ENCODE measurements at regions not wholly inside any gene's neighbourhood (a gene's known extent, or its start where the extent isn't known, plus 50 kb on each side); places are given as distances from the start of the nearest gene placed in this dataset.

DNA sequence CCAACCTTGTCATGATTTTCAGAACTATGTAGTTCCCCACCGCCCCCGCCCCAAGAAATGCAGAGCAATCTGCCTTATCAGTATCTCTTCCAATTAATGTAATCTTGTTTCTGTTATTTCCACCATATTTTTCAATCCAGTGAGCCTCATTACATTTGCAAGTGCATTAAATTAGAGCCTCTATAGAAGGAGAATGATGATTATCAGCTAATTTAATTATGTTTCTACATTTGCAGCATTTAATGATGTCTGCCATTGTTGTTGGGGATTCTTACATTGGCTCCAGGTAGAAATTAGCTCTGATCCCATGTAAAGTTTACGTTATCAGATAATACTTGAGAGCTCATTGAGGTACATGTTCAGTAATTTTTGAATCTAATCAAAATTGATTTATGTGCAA lies 707.0 kb upstream of the RBFOX1 start:
- WGBS, 2 experiments (ENCODE audit: low coverage in 1 of 2, low lambda C conversion rate in 2 of 2, missing lambda C conversion rate in 2 of 2): 15 to 33% methylated on average over 3 of the region's 3 CpGs
- Histone ChIP-seq H3K4me2 (ENCODE audit: unreplicated experiment) (no peak overlapping the region), H4K20me1 (ENCODE audit: insufficient read depth) (no peaks in the 10 kb centered on the region), H3K27me3 (replicated peaks; ENCODE audit: insufficient read depth) (no peaks in the 10 kb centered on the region), H2AFZ (no peak overlapping the region), H3F3A (ENCODE audit: insufficient read depth) (no peaks in the 10 kb centered on the region), H3K9me3 (ENCODE audit: low read depth) (no peaks in the 10 kb centered on the region), H3K36me3 (ENCODE audit: low read depth) (no peaks in the 10 kb centered on the region), H3K4me1 (ENCODE audit: insufficient read depth) (no peaks in the 10 kb centered on the region), H3K9ac (no peak overlapping the region), H3K9me2 (ENCODE audit: insufficient read depth) (no peaks in the 10 kb centered on the region), H3K4me3 (no peak overlapping the region), H3K27ac (no peak overlapping the region), H3K79me2 (ENCODE audit: insufficient read depth) (no peaks in the 10 kb centered on the region)
- DNase-seq: no peak
- TF ChIP-seq EZH2 (IDR thresholded peaks at IDR 0.05; ENCODE audit: insufficient read depth, poor library complexity, severe bottlenecking) (no peak), EZH2phosphoT487 (IDR thresholded peaks at IDR 0.05; ENCODE audit: insufficient read depth, low read depth) (no peak)
- in situ Hi-C loops (cut with MboI): loop anchor here (25.0 kb wide), 1 partner anchor 1388 kb away; no protein-coding TSS in a partner anchor

- H3K9me3 ChIP-seq (ENCODE audit: low read depth): no peaks in the 10 kb centered on the region
- no peaks in the 10 kb centered on the region for H3K27me3 ChIP-seq (replicated peaks; ENCODE audit: insufficient read depth)
- no peaks in the 10 kb centered on the region for H3K36me3 ChIP-seq (ENCODE audit: low read depth)
- no peaks in the 10 kb centered on the region for H3K79me2 ChIP-seq (ENCODE audit: insufficient read depth)
- no peak overlapping the region for H3K9ac ChIP-seq
- no peaks in the 10 kb centered on the region for H3K4me1 ChIP-seq (ENCODE audit: insufficient read depth)
- no peaks in the 10 kb centered on the region for H3K9me2 ChIP-seq (ENCODE audit: insufficient read depth)
- TF ChIP-seq EZH2 (IDR thresholded peaks at IDR 0.05; ENCODE audit: insufficient read depth, poor library complexity, severe bottlenecking) (no peak), EZH2phosphoT487 (IDR thresholded peaks at IDR 0.05; ENCODE audit: insufficient read depth, low read depth) (no peak)
- in situ Hi-C loops (cut with MboI): no loop called here
- H3K4me2 ChIP-seq (ENCODE audit: unreplicated experiment): no peak overlapping the region
- H3K27ac ChIP-seq: no peak overlapping the region
- H4K20me1 ChIP-seq (ENCODE audit: insufficient read depth): no peaks in the 10 kb centered on the region
- no peak overlapping the region for H2AFZ ChIP-seq
- no peaks in the 10 kb centered on the region for H3F3A ChIP-seq (ENCODE audit: insufficient read depth)
- 2 to 10% methylated on average over 5 of the region's 5 CpGs for WGBS, 2 experiments (ENCODE audit: low coverage in 1 of 2, low lambda C conversion rate in 2 of 2, missing lambda C conversion rate in 2 of 2)
- DNase-seq: no peak
- H3K4me3 ChIP-seq: no peak overlapping the region
Observed at GRCh38 chr16:6618874-6619273, 713.8 kb upstream of the RBFOX1 start.

DNA sequence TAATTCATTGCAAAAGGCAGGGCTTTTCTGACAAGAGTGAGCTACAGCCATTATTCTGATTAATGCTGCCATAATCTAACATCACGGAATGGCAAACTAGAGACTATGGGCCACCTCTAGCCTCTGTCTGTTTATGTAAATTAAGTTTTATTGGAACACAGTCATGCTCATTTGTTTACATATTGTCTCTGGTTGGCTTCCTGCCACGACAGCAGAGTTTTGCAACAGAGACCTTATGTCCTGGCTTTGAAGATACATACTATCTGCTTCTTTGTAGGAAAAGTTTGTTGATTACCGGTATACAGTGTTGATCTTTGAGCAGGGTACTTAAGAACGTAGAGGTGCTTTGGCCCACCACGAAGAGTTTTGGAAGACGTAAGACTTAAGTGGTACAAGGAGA lies 715.9 kb upstream of the RBFOX1 start:
- no peaks in the 10 kb centered on the region for H3K79me2 ChIP-seq (ENCODE audit: insufficient read depth)
- TF ChIP-seq EZH2phosphoT487 (IDR thresholded peaks at IDR 0.05; ENCODE audit: insufficient read depth, low read depth) (no peak), EZH2 (IDR thresholded peaks at IDR 0.05; ENCODE audit: insufficient read depth, poor library complexity, severe bottlenecking) (no peak)
- no peaks in the 10 kb centered on the region for H3K9me2 ChIP-seq (ENCODE audit: insufficient read depth)
- DNase-seq: no peak
- H3K27ac ChIP-seq: no peak overlapping the region
- no peaks in the 10 kb centered on the region for H3K4me1 ChIP-seq (ENCODE audit: insufficient read depth)
- H4K20me1 ChIP-seq (ENCODE audit: insufficient read depth): no peaks in the 10 kb centered on the region
- no peaks in the 10 kb centered on the region for H3K9me3 ChIP-seq (ENCODE audit: low read depth)
- WGBS, 2 experiments (ENCODE audit: low coverage in 1 of 2, low lambda C conversion rate in 2 of 2, missing lambda C conversion rate in 2 of 2): 27 to 31% methylated on average over 6 of the region's 6 CpGs
- H3K27me3 ChIP-seq (replicated peaks; ENCODE audit: insufficient read depth): no peaks in the 10 kb centered on the region
- H3K9ac ChIP-seq: no peak overlapping the region
- no peaks in the 10 kb centered on the region for H3K36me3 ChIP-seq (ENCODE audit: low read depth)
- no peak overlapping the region for H3K4me2 ChIP-seq (ENCODE audit: unreplicated experiment)
- no peak overlapping the region for H3K4me3 ChIP-seq
- H3F3A ChIP-seq (ENCODE audit: insufficient read depth): no peaks in the 10 kb centered on the region
- in situ Hi-C loops (cut with MboI): no loop called here
- H2AFZ ChIP-seq: no peak overlapping the region

- H3K9me3 ChIP-seq (ENCODE audit: low read depth): no peaks in the 10 kb centered on the region
- no peak overlapping the region for H3K4me2 ChIP-seq (ENCODE audit: unreplicated experiment)
- H2AFZ ChIP-seq: no peak overlapping the region
- in situ Hi-C loops (cut with MboI): no loop called here
- H3K4me3 ChIP-seq: no peak overlapping the region
- no peaks in the 10 kb centered on the region for H3K4me1 ChIP-seq (ENCODE audit: insufficient read depth)
- H3F3A ChIP-seq (ENCODE audit: insufficient read depth): no peaks in the 10 kb centered on the region
- H3K9me2 ChIP-seq (ENCODE audit: insufficient read depth): no peaks in the 10 kb centered on the region
- TF ChIP-seq EZH2 (IDR thresholded peaks at IDR 0.05; ENCODE audit: insufficient read depth, poor library complexity, severe bottlenecking) (no peak), EZH2phosphoT487 (IDR thresholded peaks at IDR 0.05; ENCODE audit: insufficient read depth, low read depth) (no peak)
- H4K20me1 ChIP-seq (ENCODE audit: insufficient read depth): no peaks in the 10 kb centered on the region
- 3 to 4% methylated on average over 12 of the region's 12 CpGs for WGBS, 2 experiments (ENCODE audit: low coverage in 1 of 2, low lambda C conversion rate in 2 of 2, missing lambda C conversion rate in 2 of 2)
- H3K27ac ChIP-seq: no peak overlapping the region
- H3K79me2 ChIP-seq (ENCODE audit: insufficient read depth): no peaks in the 10 kb centered on the region
- no peaks in the 10 kb centered on the region for H3K27me3 ChIP-seq (replicated peaks; ENCODE audit: insufficient read depth)
- DNase-seq: no peak
- H3K36me3 ChIP-seq (ENCODE audit: low read depth): no peaks in the 10 kb centered on the region
- H3K9ac ChIP-seq: no peak overlapping the region
Observed at GRCh38 chr16:6615636-6616035, 717.0 kb upstream of the RBFOX1 start.

- Histone ChIP-seq H3K36me3 (ENCODE audit: low read depth) (no peaks in the 10 kb centered on the region), H3K9me3 (ENCODE audit: low read depth) (no peaks in the 10 kb centered on the region), H3K27me3 (replicated peaks; ENCODE audit: insufficient read depth) (no peaks in the 10 kb centered on the region), H3K9me2 (ENCODE audit: insufficient read depth) (no peaks in the 10 kb centered on the region), H3K4me3 (no peak overlapping the region), H3K4me1 (ENCODE audit: insufficient read depth) (no peaks in the 10 kb centered on the region), H2AFZ (no peak overlapping the region), H4K20me1 (ENCODE audit: insufficient read depth) (no peaks in the 10 kb centered on the region), H3K27ac (no peak overlapping the region), H3F3A (ENCODE audit: insufficient read depth) (no peaks in the 10 kb centered on the region), H3K79me2 (ENCODE audit: insufficient read depth) (no peaks in the 10 kb centered on the region), H3K9ac (no peak overlapping the region), H3K4me2 (ENCODE audit: unreplicated experiment) (no peak overlapping the region)
- in situ Hi-C loops (cut with MboI): no loop called here
- TF ChIP-seq EZH2phosphoT487 (IDR thresholded peaks at IDR 0.05; ENCODE audit: insufficient read depth, low read depth): no peak
- TF ChIP-seq EZH2 (IDR thresholded peaks at IDR 0.05; ENCODE audit: insufficient read depth, poor library complexity, severe bottlenecking): no peak
- 15 to 24% methylated on average over 7 of the region's 7 CpGs for WGBS, 2 experiments (ENCODE audit: low coverage in 1 of 2, low lambda C conversion rate in 2 of 2, missing lambda C conversion rate in 2 of 2)
- DNase-seq: no peak
Observed at GRCh38 chr16:6611535-6611934, 721.1 kb upstream of the RBFOX1 start.

All from GM23248 (cell line).